ENCODE measurements at regions not wholly inside any gene's neighbourhood (a gene's known extent, or its start where the extent isn't known, plus 50 kb on each side); places are given as distances from the start of the nearest gene placed in this dataset.

GRCh38 chr6:159616456-159616855, 76.6 kb downstream of the SOD2 start:
- TF ChIP-seq AEBP2 (tag by site-specific recombination; IDR thresholded peaks at IDR 0.05; ENCODE audit: borderline replicate concordance), result no peak
- no peak for TF ChIP-seq ZNF560 (tag by site-specific recombination; IDR thresholded peaks at IDR 0.05; ENCODE audit: borderline replicate concordance)
- TF ChIP-seq CTCF (tag by site-specific recombination; IDR thresholded peaks at IDR 0.05), result no peak
- no peak for TF ChIP-seq ZNF121 (tag by site-specific recombination; IDR thresholded peaks at IDR 0.05)
- TF ChIP-seq PRDM10 (tag by site-specific recombination; IDR thresholded peaks at IDR 0.05), result no peak

Measured in HEK293 (cell line).